K562 (cell line): ENCODE measurements at regions not wholly inside any gene's neighbourhood (a gene's known extent, or its start where the extent isn't known, plus 50 kb on each side); places are given as distances from the start of the nearest gene placed in this dataset.
A peak's percentile ranks its signal among the peaks of the same experiment; 100 is the strongest.

Source experiments
- ATAC-seq: fragments of 200-7000 bp; cut with Tn5 transposase; 3 replicates; pipeline ENCODE4 v1.9.1; 2020; ENCODE audit warnings: moderate library complexity
- BruUV-seq: library from RNA; stranded (reverse); fragments of 400-500 nt; replicated peaks from 2 replicates; lab custom pipeline; 2021; lab: Mats Ljungman, UMichigan
- CTCF ChIA-PET: fragments of 300-600 bp; formaldehyde crosslinking; extraction: SDS; loops from one replicate; lab custom pipeline; 2021; ENCODE audit warnings: low intra/inter-chr PET ratio; lab: Yijun Ruan, JAX
- POLR2A ChIA-PET: fragments of 300-600, 350-650 bp; sonication (Branson Sonifier 250); formaldehyde crosslinking; extraction: SDS; loops from one replicate; lab custom pipeline; 2021; ENCODE audit warnings: antibody characterized with exemption, inconsistent platforms; lab: Yijun Ruan, JAX
- DNase-seq, 4 experiments: peaks; one replicate each; pipeline versions ENCODE4 v3.0.0 to v3.0.0-alpha.2; 2011 to 2018; ENCODE audit warnings: low spot score in 3 of 4, mixed read lengths in 3 of 4; ENCODE audit errors: extremely low read depth in 1 of 4
- FAIRE-seq: peaks from 2 replicates; lab custom pipeline; 2011; peaks lifted over from hg19 to GRCh38; lab: Jason Lieb, UNC
- H2AFZ ChIP-seq: 2 replicates; pipeline ENCODE4 v1.6.0; 2011; ENCODE audit warnings: low read depth, low read length, control low read depth, inconsistent platforms
- H3K27ac ChIP-seq: fragments of 200-600 bp; 3 replicates; pipeline ENCODE4 v1.8.0; 2011; ENCODE audit warnings: low read depth, mild to moderate bottlenecking, control low read depth, inconsistent platforms, low read length, moderate library complexity, mixed read lengths; ENCODE audit errors: extremely low read depth
- H3K27me3 ChIP-seq, 2 experiments: fragments of 300-600 bp in 1 of 2; 2 replicates in 1 of 2; 3 replicates in 1 of 2; pipeline versions ENCODE4 v1.6.0 to v1.8.0; 2011; ENCODE audit warnings: inconsistent platforms in 2 of 2, low read length in 2 of 2, mild to moderate bottlenecking in 1 of 2, mixed read lengths in 1 of 2, moderate library complexity in 1 of 2; ENCODE audit not compliant: control insufficient read depth in 2 of 2, insufficient read depth in 2 of 2
- H3K36me3 ChIP-seq: fragments of 300-600 bp; 3 replicates; pipeline ENCODE4 v1.8.0; 2011; ENCODE audit warnings: mild to moderate bottlenecking, low read length, inconsistent platforms; ENCODE audit not compliant: control insufficient read depth, insufficient read depth
- H3K4me1 ChIP-seq, 2 experiments: fragments of 200-600 bp in 1 of 2; replicated peaks in 1 of 2; 2 replicates in 1 of 2; 3 replicates in 1 of 2; pipeline versions ENCODE4 v1.5.1 to v1.8.0; 2011; ENCODE audit warnings: inconsistent platforms in 2 of 2, low read length in 2 of 2, mild to moderate bottlenecking in 1 of 2, mixed read lengths in 1 of 2, moderate library complexity in 1 of 2; ENCODE audit not compliant: control insufficient read depth in 2 of 2, insufficient read depth in 2 of 2
- H3K4me2 ChIP-seq: 2 replicates; pipeline ENCODE4 v1.6.1; 2011; ENCODE audit warnings: low read length, control low read depth, inconsistent platforms, mixed read lengths; ENCODE audit not compliant: insufficient read depth
- H3K4me3 ChIP-seq: fragments of 200-600 bp; sonication (generic), shearing (Covaris generic); 2 replicates; pipeline ENCODE4 v1.5.1; 2016; ENCODE audit warnings: control low read depth, inconsistent platforms
- H3K79me2 ChIP-seq: fragments of 200-600 bp; 3 replicates; pipeline ENCODE4 v1.8.0; 2011; ENCODE audit warnings: low read length, inconsistent platforms; ENCODE audit not compliant: control insufficient read depth, insufficient read depth
- H3K9ac ChIP-seq, 2 experiments: 2 replicates each; pipeline versions ENCODE4 v1.6.0 to v1.6.1; 2011; ENCODE audit warnings: low read depth in 2 of 2, low read length in 2 of 2, control low read depth in 1 of 2, inconsistent platforms in 1 of 2, mild to moderate bottlenecking in 1 of 2, mixed read lengths in 1 of 2; ENCODE audit not compliant: insufficient read depth in 1 of 2
- H3K9me1 ChIP-seq: one replicate; pipeline ENCODE4 v1.6.0; 2011; ENCODE audit warnings: inconsistent platforms, mild to moderate bottlenecking, low read length, moderate library complexity; ENCODE audit not compliant: control insufficient read depth, insufficient read depth
- H3K9me3 ChIP-seq: replicated peaks from 2 replicates; pipeline ENCODE4 v1.5.1; 2011; ENCODE audit warnings: low read depth, low read length, inconsistent platforms; ENCODE audit not compliant: control insufficient read depth, insufficient read depth
- H4K20me1 ChIP-seq: replicated peaks from 2 replicates; pipeline ENCODE4 v1.6.1; 2011; ENCODE audit warnings: low read length, inconsistent platforms, mixed read lengths; ENCODE audit not compliant: control insufficient read depth, insufficient read depth
- AFF1 ChIP-seq, 2 experiments: fragments of 450-650 bp; IDR thresholded peaks; 2 replicates each; pipeline ENCODE4 v1.6.1; 2018; ENCODE audit warnings: mild to moderate bottlenecking in 2 of 2, low read depth in 1 of 2; ENCODE audit not compliant: partially characterized antibody in 2 of 2
- ARID1B ChIP-seq: fragments of 450-650 bp; IDR thresholded peaks from 2 replicates; pipeline ENCODE4 v1.6.1; 2016; ENCODE audit warnings: antibody characterized with exemption, mild to moderate bottlenecking, inconsistent platforms
- ATF3 ChIP-seq, 2 experiments: fragments of 450-650 bp in 1 of 2; sonication (generic) in 1 of 2; formaldehyde crosslinking in 1 of 2; IDR thresholded peaks in 1 of 2; conservative IDR thresholded peaks in 1 of 2; 2 replicates each; pipeline versions ENCODE4 v1.6.1 to v1.8.1; 2016 to 2023; ENCODE audit warnings: mild to moderate bottlenecking in 2 of 2, moderate library complexity in 2 of 2, inconsistent platforms in 1 of 2, missing genetic modification reagents in 1 of 2
- CBFA2T2 ChIP-seq: fragments of 450-650 bp; conservative IDR thresholded peaks from 2 replicates; pipeline ENCODE4 v1.6.1; 2017; ENCODE audit warnings: mild to moderate bottlenecking
- DACH1 ChIP-seq: fragments of 450-650 bp; IDR thresholded peaks from 2 replicates; pipeline ENCODE4 v1.6.1; 2018; ENCODE audit not compliant: partially characterized antibody
- FOXJ2 ChIP-seq: fragments of 200-800 bp; sonication (Bioruptor generic); IDR thresholded peaks from 2 replicates; pipeline ENCODE4 v1.6.1; 2016; ENCODE audit warnings: missing genetic modification characterization, missing compliant biosample characterization
- GATAD2A ChIP-seq: fragments of 450-650 bp; IDR thresholded peaks from 2 replicates; pipeline ENCODE4 v1.6.1; 2017
- NUFIP1 ChIP-seq: fragments of 450-650 bp; IDR thresholded peaks from 2 replicates; pipeline ENCODE4 v1.6.1; 2018; ENCODE audit not compliant: partially characterized antibody
- PURB ChIP-seq: sonication (generic); formaldehyde crosslinking; IDR thresholded peaks from 2 replicates; pipeline ENCODE4 v1.9.0; 2021; ENCODE audit warnings: low read depth, mild to moderate bottlenecking, missing genetic modification reagents
- SMARCA4 ChIP-seq: fragments of 450-650 bp; IDR thresholded peaks from 2 replicates; pipeline ENCODE4 v1.6.1; 2016
- SRF ChIP-seq, 2 experiments: fragments of 250-450, 450-650 bp in 1 of 2; sonication (Bioruptor Pico) in 1 of 2; sonication (generic) in 1 of 2; formaldehyde crosslinking; IDR thresholded peaks; 2 replicates each; pipeline versions ENCODE4 v1.5.0 to v1.5.1; 2020 to 2022; ENCODE audit warnings: mild to moderate bottlenecking in 1 of 2, missing genetic modification reagents in 1 of 2
- SRSF1 ChIP-seq: fragments of 200-400 bp; formaldehyde crosslinking; IDR thresholded peaks from 2 replicates; pipeline ENCODE4 v1.6.1; 2017; ENCODE audit warnings: mild to moderate bottlenecking, low read depth, low read length, moderate library complexity
- TAF7 ChIP-seq: fragments of 450-650 bp; IDR thresholded peaks from 2 replicates; pipeline ENCODE4 v1.6.1; 2016; ENCODE audit warnings: missing genetic modification characterization, missing compliant biosample characterization
- ZC3H11A ChIP-seq: IDR thresholded peaks from 2 replicates; pipeline ENCODE4 v1.6.1; 2012; ENCODE audit warnings: low read depth, low read length, improper control_type of control experiment
- WGBS: fragments of 100-300 bp; shearing (Covaris generic); methylation state at CpG from one replicate; pipeline ENCODE4 v1.1.6; 2016; ENCODE audit warnings: low coverage, mixed read lengths; ENCODE audit not compliant: insufficient coverage; ENCODE audit errors: missing lambda C conversion rate; 5-methylcytosine and 5-hydroxymethylcytosine counted together
- in situ Hi-C: fragments of 300-500 bp; cut with MboI; formaldehyde crosslinking; loops from 4 replicates; pipeline ENCODE4 v1.15.0; 2018; ENCODE audit warnings: inconsistent platforms, mixed read lengths
- intact Hi-C: fragments of 100-400 bp; cut with micrococcal nuclease; formaldehyde crosslinking; loops from 2 replicates; pipeline ENCODE4 v1.14.2; 2022

GRCh38 chr22:22709719-22710445, 65.5 kb downstream of the GGTLC2 start (continued):
- TF ChIP-seq SRF (CRISPR knock-in tag; IDR thresholded peaks at IDR 0.05) (0 out of 4 replicates have a peak, but pooled peaks of 1 of the 2 experiments have one; percentile 28), ARID1B (no peak)

- H2AFZ ChIP-seq, result no peak overlapping the region
- no peaks in the 10 kb centered on the region for H3K36me3 ChIP-seq
- DNase-seq, result peak; percentile 93 to 100 (median 99)
- H4K20me1 ChIP-seq, result peaks cover 39% of the 10 kb centered on the region
- peaks cover 3 to 20% of the 10 kb centered on the region in 2 experiments; a peak in 2 of 5 replicates for H3K27me3 ChIP-seq
- H3K4me1 ChIP-seq, result no peaks in the 10 kb centered on the region
- H3K9ac ChIP-seq, result no peak overlapping the region
- intact Hi-C loops, result loop anchor here (1.0 to 5.0 kb wide), 2 partner anchors 37 to 39 kb away; no protein-coding TSS in a partner anchor
- BruUV-seq, result no TSS peak
- no peak overlapping the region for H3K4me3 ChIP-seq
- no peak overlapping the region for H3K4me2 ChIP-seq
- ChIA-PET POLR2A (interaction anchor here (1.0 to 11.0 kb wide), 7 partner anchors 12 to 172 kb away, joined by 3 to 122 read pairs (median 8); no protein-coding TSS in a partner anchor), CTCF (interaction anchor here (0.6 to 4.8 kb wide), 27 partner anchors 8 to 288 kb away, joined by 3 to 60 read pairs (median 5); no protein-coding TSS in a partner anchor)
- no peaks in the 10 kb centered on the region for H3K79me2 ChIP-seq
- in situ Hi-C loops, result no loop called here
- peak; percentile 88 for ATAC-seq
- under 1% methylated on average over 11 of the region's 11 CpGs for WGBS
- H3K9me1 ChIP-seq, result no peaks in the 10 kb centered on the region
- FAIRE-seq, result peak; percentile 26
- no peak overlapping the region for H3K27ac ChIP-seq
- no peaks in the 10 kb centered on the region for H3K9me3 ChIP-seq
- TF ChIP-seq SMARCA4, result no peak
- TF ChIP-seq PURB (CRISPR knock-in tag), result no peak
- peak; percentile 47 for TF ChIP-seq DACH1
- peak; percentile 3; the same call in 1 of the 2 replicates for TF ChIP-seq CBFA2T2
- no peak for TF ChIP-seq AFF1 (IDR thresholded peaks at IDR 0.05; ENCODE audit: low read depth in 1 of 2, partially characterized antibody in 2 of 2)
- no peak for TF ChIP-seq SRSF1
- TF ChIP-seq ATF3 (IDR thresholded peaks at IDR 0.05), result no peak
- peak; percentile 43; the same call in 1 of the 2 replicates for TF ChIP-seq ATF3 (CRISPR knock-in tag; conservative IDR thresholded peaks at IDR 0.05)
- no peak for TF ChIP-seq TAF7 (tag)
- no peak for TF ChIP-seq ZC3H11A
- peak; percentile 43 for TF ChIP-seq NUFIP1
- TF ChIP-seq FOXJ2 (tag), result peak; percentile 38; the same call in 1 of the 2 replicates
- TF ChIP-seq GATAD2A, result peak; percentile 86
Measured at GRCh38 chr22:22710719-22711531, 66.5 kb downstream of the GGTLC2 start.
